Dermis blood vessel endothelial cell (primary cell): ENCODE measurements at regions not wholly inside any gene's neighbourhood (a gene's known extent, or its start where the extent isn't known, plus 50 kb on each side); places are given as distances from the start of the nearest gene placed in this dataset.
A peak's percentile ranks its signal among the peaks of the same experiment; 100 is the strongest.
"Not testable (repeated sequence)": the region's sequence is repeated elsewhere in the genome, so short reads cannot be mapped to it uniquely, and the experiment has no call there.

Experiments used
- DNase-seq: peaks from one replicate; pipeline ENCODE4 v3.0.0; 2010

DNA sequence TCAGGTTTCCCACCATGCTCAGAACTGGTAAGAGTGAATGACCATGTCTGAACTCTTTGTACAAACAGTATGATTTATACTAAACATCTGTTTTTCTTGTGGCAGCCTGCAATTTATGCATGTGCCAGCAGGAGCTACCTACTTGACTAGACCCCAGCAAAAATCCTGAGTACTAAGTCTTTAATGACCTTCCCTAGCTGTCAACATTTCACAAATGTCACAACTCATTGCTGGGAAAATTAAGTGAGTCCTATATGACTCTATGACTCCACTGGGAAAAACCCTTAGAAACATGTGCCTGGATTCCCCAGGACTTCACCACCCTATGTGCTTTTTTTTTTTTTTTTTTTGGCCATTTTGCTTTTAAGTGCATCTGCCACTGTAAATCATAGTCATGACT lies 1225.8 kb downstream of the SUCLG1 start:
- no peak for DNase-seq

DNA sequence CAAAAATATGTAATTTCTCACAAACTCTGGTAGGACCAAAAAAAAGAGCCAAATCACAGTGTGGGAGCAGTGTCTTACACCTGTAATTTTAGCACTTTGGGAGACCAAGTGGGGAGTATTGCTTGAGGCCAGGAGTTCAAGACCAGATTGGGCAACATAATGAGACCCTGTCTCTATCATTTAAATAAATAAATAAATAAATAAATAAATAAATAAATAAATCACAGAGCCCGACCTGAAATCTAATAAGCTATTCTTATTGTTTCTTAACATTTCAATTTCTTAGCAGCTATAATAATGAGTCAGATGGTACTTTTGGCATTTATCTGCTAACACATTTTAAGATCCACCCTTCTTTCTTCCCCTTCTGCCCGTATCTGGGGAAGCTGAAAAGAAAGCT lies 1229.6 kb downstream of the SUCLG1 start:
- no peak for DNase-seq

DNA sequence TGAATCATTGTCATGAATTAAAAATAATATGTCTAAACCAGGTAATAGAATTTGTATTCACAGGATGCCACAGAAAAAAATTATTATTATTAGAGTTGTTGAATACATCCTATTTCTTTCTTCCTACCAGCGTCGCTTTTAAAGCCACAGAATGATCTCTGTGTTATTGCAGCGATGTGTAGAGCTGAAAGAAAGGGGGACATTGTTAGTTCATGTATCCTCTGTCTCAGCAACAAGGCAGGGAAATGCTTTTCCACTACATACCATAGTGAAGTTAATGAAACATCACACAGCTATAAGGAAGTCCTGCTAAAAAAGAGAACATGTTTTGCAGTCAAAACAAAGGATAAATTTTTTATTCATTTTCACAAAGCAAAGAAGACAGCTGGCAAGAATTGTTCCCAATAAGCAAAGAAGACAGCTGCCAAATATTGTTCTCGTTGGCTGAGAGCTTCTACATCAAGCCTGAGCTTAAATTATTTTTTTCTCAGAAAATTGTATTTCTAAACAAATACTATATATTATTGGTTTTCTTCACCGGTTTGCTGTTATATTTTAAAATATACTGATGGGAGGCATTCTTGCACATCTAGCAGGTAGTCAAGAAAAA lies 1234.4 kb downstream of the SUCLG1 start:
- DNase-seq, result no peak

DNA sequence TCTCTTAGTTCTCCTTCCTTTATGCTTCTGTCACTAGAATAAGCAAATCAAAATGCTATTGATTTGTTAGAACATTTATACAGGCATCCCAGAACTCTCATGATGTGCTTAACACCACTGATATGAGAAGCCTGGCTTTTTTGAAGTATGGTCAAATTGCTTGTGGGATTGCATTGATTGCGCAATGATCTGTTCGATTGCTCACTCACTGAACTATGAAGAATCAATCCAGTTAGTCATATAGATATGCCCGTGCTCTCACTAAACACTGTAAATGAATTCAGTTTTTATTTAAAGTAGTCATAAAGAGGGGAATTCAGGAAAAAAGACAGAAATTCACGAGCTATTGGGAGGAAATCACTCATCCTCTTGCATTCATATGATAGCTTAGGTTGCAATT lies 1237.8 kb downstream of the SUCLG1 start:
- no peak for DNase-seq

DNA sequence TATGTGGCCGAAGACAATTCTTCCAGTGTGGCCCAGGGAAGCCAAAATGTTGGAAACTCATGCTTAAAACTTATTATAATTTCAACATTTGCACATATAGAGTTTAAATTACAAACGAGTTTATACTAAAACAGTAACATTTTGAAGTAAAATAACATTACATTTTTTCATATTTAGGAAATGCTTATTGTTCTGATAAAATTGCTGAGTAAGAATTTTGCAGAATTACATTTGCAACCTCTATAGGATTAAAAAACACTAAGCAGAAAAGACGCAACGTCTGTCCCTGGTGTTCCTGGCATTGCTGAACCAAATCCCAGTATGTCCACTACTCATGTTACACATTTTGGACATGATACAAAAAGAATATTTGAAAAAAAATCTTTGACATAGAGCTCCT lies 1241.2 kb downstream of the SUCLG1 start:
- DNase-seq, result no peak

DNA sequence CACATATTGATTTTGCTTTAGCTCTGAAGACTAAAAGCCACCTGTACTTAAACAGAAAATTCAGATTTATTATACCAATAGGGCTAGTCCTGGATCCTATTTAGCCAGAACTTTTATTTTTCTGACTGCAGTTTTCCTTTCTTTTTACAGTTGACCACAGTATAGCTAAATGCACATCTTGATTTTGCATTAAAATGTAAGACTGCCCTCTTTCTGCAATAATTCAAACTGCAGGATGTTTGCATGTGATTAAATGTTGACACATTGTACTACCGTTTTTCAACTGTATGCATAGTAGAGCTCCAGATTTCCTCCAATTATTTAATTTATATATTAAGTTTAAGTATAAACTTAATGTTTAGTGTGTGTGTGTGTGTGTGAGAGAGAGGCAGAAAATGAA lies 1262.9 kb downstream of the SUCLG1 start:
- DNase-seq, result peak; percentile 72

DNA sequence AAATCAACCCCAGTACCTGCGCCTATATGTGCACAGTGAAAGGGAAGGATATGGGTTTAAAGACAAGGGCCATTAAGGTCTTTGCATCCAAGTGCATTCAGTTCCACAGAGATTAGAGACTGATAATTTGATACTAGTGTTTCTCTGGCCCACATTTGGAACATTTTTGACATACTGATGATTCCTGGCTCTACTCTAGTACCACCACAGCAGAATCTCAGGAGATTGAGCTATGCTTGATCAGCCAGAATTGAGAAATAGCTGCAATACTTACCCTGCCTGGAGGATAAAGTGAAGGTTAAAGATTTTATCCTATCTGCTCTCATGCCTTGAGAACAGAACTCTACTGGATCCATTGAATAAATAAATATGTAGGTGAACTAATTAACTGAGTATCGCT lies 1267.8 kb downstream of the SUCLG1 start:
- DNase-seq, result no peak

DNA sequence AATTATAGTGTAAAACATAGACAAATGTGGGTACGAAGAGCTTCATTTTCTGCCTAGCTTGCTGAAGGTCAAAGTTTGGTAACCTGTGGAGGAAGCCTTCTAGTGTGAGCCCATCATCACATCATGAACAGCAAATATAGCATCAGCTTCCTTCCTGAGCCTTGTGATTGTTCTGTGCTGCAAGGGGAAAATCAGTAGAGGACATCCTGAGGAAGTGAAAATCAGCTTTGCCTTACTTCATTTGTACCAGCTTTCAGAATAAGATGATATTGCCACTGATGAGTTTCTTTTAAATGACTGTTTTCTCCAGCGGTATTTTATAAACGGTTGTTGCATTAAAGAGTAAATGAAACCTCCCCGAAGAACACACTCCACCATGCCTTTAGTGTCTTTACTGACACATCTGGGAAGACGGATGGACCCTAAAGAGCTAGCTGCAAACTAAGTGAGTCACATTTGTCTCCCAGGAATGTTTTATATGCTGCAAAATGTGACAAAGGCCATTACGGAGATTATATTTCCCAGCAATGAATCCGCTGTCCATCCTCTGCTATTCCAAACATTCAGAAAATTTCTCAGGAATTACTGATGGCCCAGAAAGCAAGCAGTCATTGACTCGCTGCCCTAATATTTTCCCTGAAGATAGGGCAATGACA lies 1272.8 kb downstream of the SUCLG1 start:
- peak; percentile 88 for DNase-seq

DNA sequence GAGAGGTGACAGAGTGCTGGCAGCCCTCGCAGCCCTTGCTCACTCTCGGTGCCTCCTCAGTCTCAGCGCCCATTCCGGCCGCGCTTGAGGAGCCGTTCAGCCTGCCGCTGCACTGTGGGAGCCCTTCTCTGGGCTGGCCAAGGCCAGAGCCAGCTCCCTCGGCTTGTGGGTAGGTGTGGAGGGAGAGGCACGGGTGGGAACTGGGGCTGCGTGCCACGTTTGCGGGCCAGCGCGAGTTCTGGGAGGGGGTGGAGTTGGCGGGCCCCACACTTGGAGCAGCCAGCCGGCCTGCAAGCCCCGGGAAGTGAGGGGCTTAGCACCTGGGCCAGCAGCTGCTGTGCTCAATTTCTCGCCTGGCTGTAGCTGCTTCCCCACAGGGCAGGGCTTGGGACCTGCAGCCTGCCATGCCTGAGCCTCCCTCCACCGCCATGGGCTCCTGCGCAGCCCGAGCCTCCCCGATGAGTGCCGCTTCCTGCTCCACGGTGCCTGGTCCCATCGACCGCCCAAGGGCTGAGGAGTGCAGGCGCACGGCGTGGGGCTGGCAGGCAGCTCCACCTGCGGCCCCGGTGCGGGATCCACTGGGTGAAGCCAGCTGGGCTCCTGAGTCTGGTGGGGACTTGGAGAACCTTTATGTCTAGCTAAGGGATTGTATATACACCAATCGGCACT lies 1278.1 kb downstream of the SUCLG1 start:
- DNase-seq, result not testable (repeated sequence)

DNA sequence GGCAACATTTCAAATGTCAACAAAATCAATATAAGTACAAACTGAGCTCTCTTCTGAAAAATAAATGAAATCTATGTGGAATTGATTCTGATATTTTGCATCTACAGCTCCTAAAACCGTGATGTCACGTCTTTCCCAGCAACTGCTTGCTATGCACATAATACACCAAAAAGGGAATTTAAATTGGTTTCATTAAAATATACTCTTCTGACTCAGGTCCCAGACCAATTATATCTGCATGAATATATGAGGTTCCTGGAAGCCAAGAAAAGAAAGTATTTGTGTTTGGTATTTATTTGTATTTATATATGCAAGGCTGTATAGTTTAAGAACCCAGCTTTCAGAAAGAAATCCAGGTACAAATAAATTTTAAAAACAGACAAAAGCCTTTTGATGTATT lies 1282.5 kb downstream of the SUCLG1 start:
- no peak for DNase-seq

DNA sequence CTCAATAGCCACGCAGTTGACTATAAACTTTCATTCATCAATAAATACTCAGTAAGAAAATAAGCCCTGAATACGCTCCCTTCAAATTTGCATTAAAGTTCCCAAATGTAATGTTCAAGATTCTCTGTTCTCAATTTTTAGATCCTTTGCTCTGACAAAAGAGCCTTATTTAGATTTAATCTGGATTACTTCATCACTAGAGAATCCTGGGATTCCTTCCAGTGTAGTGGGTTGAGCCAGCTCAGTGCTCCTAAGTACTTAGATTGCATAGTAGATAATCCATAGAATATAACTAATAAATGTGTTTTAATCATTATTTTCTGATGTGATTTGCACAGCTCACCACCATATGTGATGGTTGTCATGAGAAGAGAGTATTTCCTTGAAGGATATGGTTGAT lies 1286.2 kb downstream of the SUCLG1 start:
- DNase-seq, result no peak

DNA sequence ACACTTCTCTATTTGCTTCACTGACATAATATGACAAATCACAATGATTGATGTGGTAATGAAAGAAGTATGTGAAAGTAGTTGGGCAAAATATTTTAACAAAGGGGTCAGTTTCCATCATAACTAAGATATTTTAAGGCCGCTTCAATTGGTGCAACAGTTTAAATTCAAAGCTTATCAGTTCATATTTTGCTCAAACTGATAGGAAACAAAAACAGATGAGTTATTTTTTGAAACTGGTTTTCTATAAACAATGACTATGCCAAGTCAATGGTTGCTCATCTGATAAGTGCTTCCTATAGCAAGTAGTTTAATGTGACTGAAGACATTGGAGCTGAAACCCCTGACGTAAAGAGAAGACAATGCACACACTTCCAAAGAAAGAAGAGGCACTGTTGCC lies 1290.7 kb downstream of the SUCLG1 start:
- peak; percentile 33 for DNase-seq

DNA sequence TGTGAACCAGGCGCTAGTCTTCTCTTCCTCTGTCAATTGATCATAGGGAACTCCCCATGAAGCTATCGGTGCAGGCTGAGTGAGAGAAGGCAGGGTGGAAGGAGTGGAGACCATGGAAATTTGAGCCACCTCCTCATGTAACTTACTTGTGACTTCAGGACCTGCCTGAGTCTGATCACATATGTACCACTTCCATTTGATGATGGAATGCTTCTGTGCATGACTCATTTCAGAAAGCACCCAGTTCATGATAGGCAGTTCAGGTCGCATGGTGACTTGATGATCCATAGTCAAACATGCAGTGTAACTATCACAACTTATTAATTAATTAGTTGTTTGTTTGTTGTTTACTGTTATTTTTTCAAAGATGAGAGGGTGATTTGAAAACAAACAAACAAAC lies 1296.7 kb downstream of the SUCLG1 start:
- no peak for DNase-seq

DNA sequence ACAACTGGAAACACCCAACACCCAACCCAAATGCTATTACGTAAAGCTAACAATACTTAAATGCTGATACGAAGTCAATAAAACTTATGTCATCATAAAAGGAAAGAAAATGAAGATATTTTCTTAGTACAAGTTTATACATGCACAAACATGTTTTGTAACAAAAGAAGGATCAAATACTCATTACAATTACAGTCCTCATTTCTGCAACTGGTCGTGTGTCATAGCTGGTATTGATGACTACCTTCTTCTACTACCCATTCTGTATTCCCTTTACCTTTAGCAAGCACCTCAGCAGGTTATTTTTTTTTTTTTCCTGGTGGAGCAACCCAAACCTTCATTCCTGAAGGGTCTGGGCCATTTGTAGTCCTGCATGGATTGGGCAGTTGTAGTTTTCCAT lies 1298.5 kb downstream of the SUCLG1 start:
- no peak for DNase-seq

DNA sequence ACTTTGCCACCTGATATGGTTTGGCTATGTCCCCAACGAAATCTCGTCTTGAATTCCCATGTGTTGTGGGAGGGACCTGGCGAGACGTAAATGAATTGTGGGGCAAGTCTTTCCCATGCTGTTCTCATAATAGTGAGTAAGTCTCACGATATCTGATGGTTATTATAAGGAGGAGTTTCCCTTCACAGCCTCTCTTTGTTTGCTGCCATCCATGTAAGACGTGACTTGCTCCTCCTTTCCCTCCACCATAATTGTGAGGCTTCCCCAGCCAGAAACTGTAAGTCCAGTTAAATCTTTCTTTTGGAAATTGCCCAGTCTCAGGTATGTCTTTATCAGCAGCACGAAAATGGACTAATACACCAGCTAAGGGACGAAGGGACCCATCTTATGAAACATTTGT lies 1303.3 kb downstream of the SUCLG1 start:
- DNase-seq, result no peak

DNA sequence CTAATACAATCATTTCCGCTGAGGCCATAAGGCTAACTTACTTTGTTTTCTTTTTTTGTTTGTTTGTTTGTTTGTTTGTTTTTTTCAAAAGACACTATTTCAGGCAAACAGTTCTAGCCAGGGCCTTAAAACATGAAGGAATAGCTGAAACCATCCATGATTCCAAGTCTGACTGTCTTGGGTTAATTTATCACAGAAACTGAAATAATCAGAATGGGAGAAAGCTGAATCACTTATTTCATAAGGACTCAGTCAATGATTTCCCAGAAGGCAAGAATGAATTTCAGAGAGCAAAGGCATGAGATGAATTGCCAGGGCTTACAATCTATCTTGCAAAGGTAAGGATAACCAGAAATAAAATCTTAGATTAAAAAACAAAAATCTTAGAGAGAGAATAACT lies 1315.1 kb downstream of the SUCLG1 start:
- DNase-seq, result no peak

DNA sequence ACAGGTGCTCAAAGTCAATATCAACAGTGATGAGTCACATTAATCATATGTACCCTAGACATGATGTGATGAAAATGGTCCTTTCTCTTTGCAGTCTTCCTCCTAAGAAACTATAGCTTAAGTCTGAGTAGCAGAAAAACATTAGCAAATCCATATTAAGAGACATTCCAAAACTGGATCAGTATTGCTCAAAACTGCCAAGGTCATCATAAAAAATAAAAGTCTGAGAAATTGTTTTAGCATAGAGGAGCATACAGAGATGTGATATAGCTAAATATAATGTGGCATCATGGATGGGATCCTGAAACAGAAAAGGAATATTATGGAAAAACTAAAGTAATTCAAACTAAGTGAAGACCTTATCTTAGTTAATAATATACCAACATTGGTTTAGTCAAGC lies 1316.1 kb downstream of the SUCLG1 start:
- no peak for DNase-seq

DNA sequence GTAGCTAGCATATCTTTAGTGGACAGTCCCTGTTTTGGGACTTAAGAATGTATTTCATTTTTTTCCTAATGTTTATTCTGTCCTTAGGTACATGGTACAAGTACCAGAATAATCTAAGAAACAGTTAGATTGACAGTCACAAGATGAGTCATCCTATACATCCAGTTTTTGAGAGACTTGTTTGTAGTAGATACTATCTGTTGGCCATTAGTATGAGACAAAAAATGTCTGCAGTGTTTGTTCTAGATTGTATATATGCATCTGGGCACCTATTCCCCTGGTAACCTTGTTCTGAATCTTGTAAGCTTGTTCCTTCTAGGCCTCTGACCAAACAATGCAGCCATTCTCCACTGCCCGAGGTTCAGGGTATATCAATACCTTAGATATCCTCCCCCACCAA lies 1343.5 kb downstream of the SUCLG1 start:
- no peak for DNase-seq

DNA sequence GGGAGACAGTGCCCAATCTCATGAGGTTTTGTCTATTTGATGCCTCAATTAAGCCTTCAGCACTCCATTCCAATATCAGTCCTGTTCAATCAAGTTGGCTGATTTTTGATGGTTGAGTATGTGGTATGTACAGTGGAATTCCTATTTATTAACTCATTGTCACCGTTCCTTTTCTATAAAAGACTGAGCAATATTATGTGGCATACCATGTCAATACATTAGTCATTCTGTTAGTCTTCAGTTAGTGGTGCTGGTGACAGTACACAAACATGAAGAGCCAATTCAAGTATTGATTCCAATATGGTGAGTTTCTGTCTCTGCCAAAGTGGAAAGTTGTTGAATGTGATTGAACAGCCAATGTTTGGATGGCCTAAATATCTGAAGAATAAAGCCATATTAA lies 1343.9 kb downstream of the SUCLG1 start:
- no peak for DNase-seq

DNA sequence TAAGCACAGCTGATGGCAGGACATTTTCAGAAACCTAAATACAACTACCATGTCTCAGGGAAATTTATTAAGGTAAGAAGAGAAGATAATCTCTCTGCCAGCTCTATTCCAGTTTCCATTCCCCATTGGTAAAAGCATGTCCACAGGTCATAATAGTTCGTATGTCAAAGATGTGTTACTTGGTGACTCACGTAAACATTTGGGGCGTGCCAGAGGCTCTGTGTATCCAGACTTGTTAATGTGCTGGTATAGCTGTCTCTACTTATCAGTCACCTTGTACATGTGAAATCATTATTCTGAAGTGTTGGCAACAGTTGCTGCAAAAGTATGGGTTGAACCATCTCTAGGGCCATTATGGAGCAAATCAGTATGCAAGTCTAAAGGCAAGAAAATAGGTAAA lies 1345.1 kb downstream of the SUCLG1 start:
- DNase-seq, result no peak

DNA sequence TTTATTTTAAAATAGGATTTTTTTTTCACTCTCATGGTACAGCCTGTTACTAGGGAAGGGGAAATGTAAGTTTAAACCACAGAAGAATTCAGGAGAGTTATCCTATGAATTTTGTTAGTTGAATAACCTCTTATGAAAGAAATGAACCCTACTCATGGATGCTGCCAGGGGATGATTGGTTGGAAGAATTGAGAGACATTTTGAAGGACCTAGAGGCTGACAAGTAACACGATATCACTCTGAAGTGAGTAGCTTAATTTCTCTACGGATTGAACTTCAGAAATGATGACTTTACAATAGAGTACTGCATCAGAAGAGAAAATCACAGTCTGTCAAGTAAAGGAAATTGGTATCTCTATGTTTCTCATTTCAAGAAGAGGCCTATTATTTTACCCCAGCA lies 1346.2 kb downstream of the SUCLG1 start:
- no peak for DNase-seq

DNA sequence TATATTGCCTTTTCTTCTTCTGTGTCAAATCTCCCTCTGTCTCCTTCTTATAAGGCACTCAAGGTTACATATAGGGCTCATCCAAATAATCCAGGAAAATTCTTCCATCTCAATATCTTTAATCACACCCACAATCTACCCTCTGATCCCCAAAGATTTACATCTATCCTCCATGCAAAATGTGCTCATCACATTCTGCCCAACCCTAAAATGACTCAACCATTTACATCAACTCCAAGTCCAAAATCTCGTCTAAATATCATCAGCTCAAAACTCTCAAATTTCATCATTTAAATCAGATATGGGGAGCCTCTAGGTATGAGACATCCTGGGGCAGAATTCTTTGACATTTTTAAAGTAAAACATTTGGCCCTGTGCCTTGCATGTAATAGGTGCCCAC lies 1349.8 kb downstream of the SUCLG1 start:
- DNase-seq, result no peak

DNA sequence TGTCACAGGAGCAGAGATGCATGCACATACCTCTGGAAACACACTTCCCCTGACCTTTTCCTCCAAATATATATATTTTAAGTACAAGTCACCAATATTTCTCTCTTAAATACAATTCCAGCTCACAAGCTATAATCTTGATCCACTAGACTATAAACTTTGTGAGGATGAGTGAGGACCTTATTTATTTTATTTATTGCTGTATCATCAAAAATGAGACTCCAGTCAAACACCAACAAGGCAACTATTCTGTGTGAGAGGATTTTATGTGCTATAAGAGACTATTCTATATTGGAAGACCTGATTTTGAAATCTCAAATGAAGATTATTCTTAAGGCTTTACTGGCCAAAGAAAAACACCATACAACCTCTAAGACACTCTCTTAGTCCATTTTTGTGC lies 1352.2 kb downstream of the SUCLG1 start:
- DNase-seq, result no peak

DNA sequence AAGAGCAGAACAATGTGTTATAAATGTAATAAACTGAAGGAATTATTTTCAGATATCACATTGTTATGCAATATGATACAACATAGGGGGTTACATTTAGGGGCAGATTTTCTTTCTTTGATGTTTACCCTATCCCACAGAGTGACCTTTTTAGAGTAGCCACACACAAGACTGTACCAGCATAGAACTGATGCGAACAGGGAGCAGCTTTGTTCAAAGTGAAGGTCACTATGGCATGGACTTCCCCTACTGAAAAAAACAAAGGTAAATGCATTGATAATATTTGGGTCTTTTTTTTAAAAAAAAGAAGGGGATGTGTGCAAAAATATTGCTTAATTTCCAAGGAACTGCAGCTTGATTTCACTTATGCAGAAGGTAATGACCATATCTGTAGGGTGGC lies 1354.9 kb downstream of the SUCLG1 start:
- DNase-seq, result no peak

DNA sequence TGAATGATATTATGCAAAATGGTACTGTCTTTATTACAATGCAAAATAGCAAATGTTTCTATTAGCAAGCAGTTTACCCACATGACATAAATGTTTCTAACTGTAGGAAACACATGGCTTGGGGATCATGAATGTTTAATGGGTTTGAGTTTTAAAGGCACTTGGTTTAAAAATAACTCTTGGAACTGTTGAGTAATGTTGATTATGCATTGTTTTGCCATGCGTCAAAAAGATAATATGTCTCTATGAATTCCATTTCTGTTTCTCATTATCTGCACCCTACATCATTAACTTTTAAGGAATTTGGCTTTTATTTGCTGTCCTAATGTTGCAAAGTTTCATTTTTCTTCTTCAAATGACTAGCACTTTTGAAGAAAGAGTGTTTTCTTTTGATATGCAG lies 1355.5 kb downstream of the SUCLG1 start:
- peak; percentile 87 for DNase-seq
